ENCODE measurements at regions not wholly inside any gene's neighbourhood (a gene's known extent, or its start where the extent isn't known, plus 50 kb on each side); places are given as distances from the start of the nearest gene placed in this dataset.

DNA sequence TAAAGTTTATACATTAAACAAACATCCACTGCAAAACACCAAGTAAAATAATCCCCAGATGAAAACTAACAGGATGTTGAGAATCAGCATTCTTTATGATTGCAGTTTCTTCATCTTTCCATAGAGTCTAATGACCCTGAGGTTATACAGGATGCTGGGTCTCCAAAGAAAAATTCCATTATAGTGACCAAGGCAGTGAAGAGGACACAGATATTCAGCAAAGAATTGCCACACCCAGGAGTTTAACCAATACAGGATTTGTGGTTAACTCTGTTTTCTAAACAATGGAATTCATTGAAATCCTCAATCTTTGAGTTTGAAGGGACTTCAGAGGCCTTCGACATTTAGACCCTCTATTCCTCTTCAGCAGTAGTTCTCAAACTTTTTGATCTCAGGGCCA, 76.2 kb upstream of the ESX1 start:
- TF ChIP-seq, protein P1, sequence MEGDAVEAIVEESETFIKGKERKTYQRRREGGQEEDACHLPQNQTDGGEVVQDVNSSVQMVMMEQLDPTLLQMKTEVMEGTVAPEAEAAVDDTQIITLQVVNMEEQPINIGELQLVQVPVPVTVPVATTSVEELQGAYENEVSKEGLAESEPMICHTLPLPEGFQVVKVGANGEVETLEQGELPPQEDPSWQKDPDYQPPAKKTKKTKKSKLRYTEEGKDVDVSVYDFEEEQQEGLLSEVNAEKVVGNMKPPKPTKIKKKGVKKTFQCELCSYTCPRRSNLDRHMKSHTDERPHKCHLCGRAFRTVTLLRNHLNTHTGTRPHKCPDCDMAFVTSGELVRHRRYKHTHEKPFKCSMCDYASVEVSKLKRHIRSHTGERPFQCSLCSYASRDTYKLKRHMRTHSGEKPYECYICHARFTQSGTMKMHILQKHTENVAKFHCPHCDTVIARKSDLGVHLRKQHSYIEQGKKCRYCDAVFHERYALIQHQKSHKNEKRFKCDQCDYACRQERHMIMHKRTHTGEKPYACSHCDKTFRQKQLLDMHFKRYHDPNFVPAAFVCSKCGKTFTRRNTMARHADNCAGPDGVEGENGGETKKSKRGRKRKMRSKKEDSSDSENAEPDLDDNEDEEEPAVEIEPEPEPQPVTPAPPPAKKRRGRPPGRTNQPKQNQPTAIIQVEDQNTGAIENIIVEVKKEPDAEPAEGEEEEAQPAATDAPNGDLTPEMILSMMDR (IDR thresholded peaks at IDR 0.05), result no peak
- no peak for TF ChIP-seq EZH2 (IDR thresholded peaks at IDR 0.05)
